DND-41 (cell line): ENCODE measurements at regions not wholly inside any gene's neighbourhood (a gene's known extent, or its start where the extent isn't known, plus 50 kb on each side); places are given as distances from the start of the nearest gene placed in this dataset.

ENCODE experiments used
- ATAC-seq: fragments of 200-7000 bp; cut with Tn5 transposase; 3 replicates; pipeline ENCODE4 v1.9.1; 2021; ENCODE audit warnings: low read depth; ENCODE audit not compliant: insufficient read depth
- DNase-seq: peaks from one replicate; pipeline ENCODE4 v3.0.0-alpha.2; 2020
- H2AFZ ChIP-seq: 2 replicates; pipeline ENCODE4 v1.6.0; 2012; ENCODE audit warnings: low read depth, low read length
- H3K27ac ChIP-seq: 2 replicates; pipeline ENCODE4 v1.5.1; 2012; ENCODE audit warnings: low read length, inconsistent platforms
- H3K27me3 ChIP-seq: fragments of 200-600 bp; sonication (generic); 2 replicates; pipeline ENCODE4 v1.6.0; 2012; ENCODE audit warnings: low read length, mild to moderate bottlenecking, inconsistent platforms; ENCODE audit not compliant: insufficient read depth, poor library complexity
- H3K36me3 ChIP-seq: 2 replicates; pipeline ENCODE4 v1.5.1; 2012; ENCODE audit warnings: low read length, inconsistent platforms; ENCODE audit not compliant: insufficient read depth
- H3K4me1 ChIP-seq: 2 replicates; pipeline ENCODE4 v1.5.1; 2012; ENCODE audit warnings: mild to moderate bottlenecking, low read length; ENCODE audit not compliant: insufficient read depth
- H3K4me2 ChIP-seq: 2 replicates; pipeline ENCODE4 v1.6.0; 2012; ENCODE audit warnings: mild to moderate bottlenecking, moderate library complexity, low read length, inconsistent platforms; ENCODE audit not compliant: insufficient read depth
- H3K4me3 ChIP-seq, 2 experiments: fragments of 200-600 bp in 1 of 2; shearing (Covaris generic) in 1 of 2; 2 replicates each; pipeline ENCODE4 v1.5.1; 2012 to 2016; ENCODE audit warnings: inconsistent platforms in 2 of 2, low read length in 2 of 2, mild to moderate bottlenecking in 2 of 2, low read depth in 1 of 2, moderate library complexity in 1 of 2
- H3K79me2 ChIP-seq: 2 replicates; pipeline ENCODE4 v1.6.0; 2012; ENCODE audit warnings: low read length, inconsistent platforms; ENCODE audit not compliant: insufficient read depth
- H3K9ac ChIP-seq: 2 replicates; pipeline ENCODE4 v1.6.0; 2012; ENCODE audit warnings: low read depth, mild to moderate bottlenecking, inconsistent platforms, low read length, moderate library complexity
- H3K9me3 ChIP-seq: 2 replicates; pipeline ENCODE4 v1.5.1; 2012; ENCODE audit warnings: low read length, moderate library complexity, mild to moderate bottlenecking, inconsistent platforms; ENCODE audit not compliant: insufficient read depth, severe bottlenecking
- H4K20me1 ChIP-seq: 2 replicates; pipeline ENCODE4 v1.6.0; 2012; ENCODE audit warnings: low read length; ENCODE audit not compliant: insufficient read depth
- EZH2 ChIP-seq: IDR thresholded peaks from 3 replicates; pipeline ENCODE4 v1.6.1; 2012; ENCODE audit warnings: borderline replicate concordance, low read depth, mild to moderate bottlenecking, moderate library complexity, low read length, inconsistent platforms; ENCODE audit not compliant: severe bottlenecking
- TF ChIP-seq, protein P1 (sequence below): IDR thresholded peaks from 2 replicates; pipeline ENCODE4 v1.5.1; 2012; ENCODE audit warnings: borderline replicate concordance, low read length, moderate library complexity, mild to moderate bottlenecking; ENCODE audit not compliant: poor library complexity, severe bottlenecking; ENCODE audit errors: extremely low read depth

DNA sequence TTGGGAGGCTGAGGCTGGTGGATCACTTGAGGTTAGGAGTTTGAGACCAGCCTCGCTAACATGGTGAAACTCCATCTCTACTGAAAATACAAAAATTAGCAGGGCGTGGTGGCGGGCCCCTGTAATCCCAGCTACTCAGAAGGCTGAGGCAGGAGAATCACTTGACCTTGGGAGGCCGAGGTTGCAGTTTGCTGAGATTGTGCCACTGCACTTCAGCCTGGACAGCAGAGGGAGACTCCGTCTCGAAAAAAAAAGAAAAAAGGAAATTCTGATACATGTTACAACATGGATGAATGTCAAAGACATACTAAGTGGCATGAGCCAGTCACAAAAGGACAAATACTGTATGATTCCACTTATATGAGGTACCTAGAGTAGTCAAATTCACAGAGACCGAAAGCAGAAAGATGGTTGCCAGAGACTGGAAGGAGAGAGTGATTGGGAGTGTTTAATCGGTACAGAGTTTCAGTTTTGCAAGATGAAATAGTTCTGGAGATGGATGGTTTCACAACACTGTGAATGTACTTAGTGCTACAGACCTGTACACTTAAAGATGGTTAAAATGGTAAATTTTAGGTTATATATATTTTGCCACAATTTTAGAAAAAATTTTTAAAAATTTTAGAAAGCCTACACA, 92.3 kb downstream of the BLID start:
- peaks cover 3% of the 10 kb centered on the region for H3K27me3 ChIP-seq
- H3K79me2 ChIP-seq, result no peaks in the 10 kb centered on the region
- no peaks in the 10 kb centered on the region for H3K36me3 ChIP-seq
- no peak for ATAC-seq
- H3K9me3 ChIP-seq, result no peaks in the 10 kb centered on the region
- H3K27ac ChIP-seq, result no peak overlapping the region
- H3K9ac ChIP-seq, result no peak overlapping the region
- H2AFZ ChIP-seq, result no peak overlapping the region
- TF ChIP-seq, protein P1, sequence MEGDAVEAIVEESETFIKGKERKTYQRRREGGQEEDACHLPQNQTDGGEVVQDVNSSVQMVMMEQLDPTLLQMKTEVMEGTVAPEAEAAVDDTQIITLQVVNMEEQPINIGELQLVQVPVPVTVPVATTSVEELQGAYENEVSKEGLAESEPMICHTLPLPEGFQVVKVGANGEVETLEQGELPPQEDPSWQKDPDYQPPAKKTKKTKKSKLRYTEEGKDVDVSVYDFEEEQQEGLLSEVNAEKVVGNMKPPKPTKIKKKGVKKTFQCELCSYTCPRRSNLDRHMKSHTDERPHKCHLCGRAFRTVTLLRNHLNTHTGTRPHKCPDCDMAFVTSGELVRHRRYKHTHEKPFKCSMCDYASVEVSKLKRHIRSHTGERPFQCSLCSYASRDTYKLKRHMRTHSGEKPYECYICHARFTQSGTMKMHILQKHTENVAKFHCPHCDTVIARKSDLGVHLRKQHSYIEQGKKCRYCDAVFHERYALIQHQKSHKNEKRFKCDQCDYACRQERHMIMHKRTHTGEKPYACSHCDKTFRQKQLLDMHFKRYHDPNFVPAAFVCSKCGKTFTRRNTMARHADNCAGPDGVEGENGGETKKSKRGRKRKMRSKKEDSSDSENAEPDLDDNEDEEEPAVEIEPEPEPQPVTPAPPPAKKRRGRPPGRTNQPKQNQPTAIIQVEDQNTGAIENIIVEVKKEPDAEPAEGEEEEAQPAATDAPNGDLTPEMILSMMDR, result no peak
- no peak for TF ChIP-seq EZH2
- H3K4me1 ChIP-seq, result no peaks in the 10 kb centered on the region
- no peak overlapping the region for H3K4me3 ChIP-seq
- H4K20me1 ChIP-seq, result no peaks in the 10 kb centered on the region
- no peak overlapping the region for H3K4me2 ChIP-seq
- DNase-seq, result no peak

DNA sequence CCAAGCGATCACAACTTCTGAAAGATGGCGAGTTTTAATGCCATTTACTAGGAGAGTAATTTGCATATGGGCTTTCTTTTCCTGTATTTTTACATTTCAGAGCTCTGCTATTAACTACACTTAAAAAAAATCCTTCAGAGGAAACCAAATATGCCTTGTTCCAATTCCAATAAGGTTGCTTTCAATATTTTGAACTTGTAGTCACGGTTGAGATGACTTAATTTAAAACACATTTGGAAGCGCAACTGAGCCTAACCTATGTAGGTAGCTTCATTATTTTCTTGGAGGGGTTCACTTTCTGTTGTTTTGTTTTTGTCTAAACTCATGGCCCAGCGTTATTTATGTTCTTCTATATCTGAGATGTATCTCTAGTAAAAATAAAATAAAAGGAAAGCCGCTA, 93.4 kb downstream of the BLID start:
- H3K79me2 ChIP-seq, result no peaks in the 10 kb centered on the region
- H2AFZ ChIP-seq, result no peak overlapping the region

DNA sequence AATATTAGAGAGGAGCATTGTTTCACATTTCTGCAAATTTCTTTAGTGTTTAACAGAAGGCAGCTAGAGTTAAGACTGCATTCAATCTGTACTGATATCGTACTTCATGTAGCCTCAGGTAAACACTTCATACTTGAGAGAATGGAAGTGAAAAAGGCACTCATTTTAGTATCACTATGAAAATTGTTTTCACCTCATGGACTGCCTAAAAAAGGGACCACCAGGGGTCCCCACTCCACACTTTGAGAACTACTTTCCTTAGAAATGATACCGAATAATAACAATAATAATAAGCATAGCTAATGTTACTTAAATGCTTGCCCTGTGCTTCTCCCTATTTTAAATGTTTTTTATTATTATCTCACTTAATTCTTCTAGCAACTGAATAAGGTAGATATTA, 95.1 kb downstream of the BLID start:
- DNase-seq (no peak), ATAC-seq (no peak)
- H3K4me1 ChIP-seq, result no peaks in the 10 kb centered on the region
- H3K9ac ChIP-seq, result no peak overlapping the region
- no peak overlapping the region for H3K4me3 ChIP-seq
- H3K27me3 ChIP-seq, result no peaks in the 10 kb centered on the region
- TF ChIP-seq, protein P1, result peak; percentile 45
- no peak for TF ChIP-seq EZH2
- no peaks in the 10 kb centered on the region for H4K20me1 ChIP-seq
- no peak overlapping the region for H3K27ac ChIP-seq
- no peak overlapping the region for H3K4me2 ChIP-seq
- no peaks in the 10 kb centered on the region for H3K9me3 ChIP-seq
- no peaks in the 10 kb centered on the region for H3K36me3 ChIP-seq
- H3K79me2 ChIP-seq, result no peaks in the 10 kb centered on the region
- no peak overlapping the region for H2AFZ ChIP-seq

More for the DNA sequence above, 93.4 kb downstream of the BLID start:
- no peaks in the 10 kb centered on the region for H3K9me3 ChIP-seq
- H3K4me2 ChIP-seq, result no peak overlapping the region
- no peaks in the 10 kb centered on the region for H3K36me3 ChIP-seq
- H3K27ac ChIP-seq, result no peak overlapping the region
- no peaks in the 10 kb centered on the region for H4K20me1 ChIP-seq
- no peak overlapping the region for H3K4me3 ChIP-seq
- no peaks in the 10 kb centered on the region for H3K4me1 ChIP-seq
- H3K9ac ChIP-seq, result no peak overlapping the region
- DNase-seq (no peak), ATAC-seq (no peak)
- no peak for TF ChIP-seq EZH2
- TF ChIP-seq, protein P1, result no peak
- no peaks in the 10 kb centered on the region for H3K27me3 ChIP-seq
